BE2C (cell line): ENCODE measurements at regions not wholly inside any gene's neighbourhood (a gene's known extent, or its start where the extent isn't known, plus 50 kb on each side); places are given as distances from the start of the nearest gene placed in this dataset.

Experiments used
- DNase-seq: peaks from one replicate; pipeline ENCODE4 v3.0.0-alpha.2; 2020
- H3K27me3 ChIP-seq: fragments of 250-450 bp; sonication (Bioruptor Pico); 2 replicates; pipeline ENCODE4 v1.5.1; 2020; ENCODE audit warnings: mild to moderate bottlenecking
- H3K36me3 ChIP-seq: fragments of 250-450 bp; sonication (Bioruptor Pico); 2 replicates; pipeline ENCODE4 v1.5.1; 2020; ENCODE audit warnings: mild to moderate bottlenecking
- H3K4me1 ChIP-seq: fragments of 250-450 bp; sonication (Bioruptor Pico); 2 replicates; pipeline ENCODE4 v1.5.1; 2020
- H3K4me3 ChIP-seq: 2 replicates; pipeline ENCODE4 v1.5.1; 2011; ENCODE audit warnings: low read depth, low read length
- H3K9me3 ChIP-seq: fragments of 250-450 bp; sonication (Bioruptor Pico); 2 replicates; pipeline ENCODE4 v1.5.1; 2020
- CTCF ChIP-seq: IDR thresholded peaks from 2 replicates; pipeline ENCODE4 v1.5.1; 2012; ENCODE audit warnings: mild to moderate bottlenecking, low read depth, low read length

- H3K4me3 ChIP-seq: no peak overlapping the region
- no peak for TF ChIP-seq CTCF
- H3K27me3 ChIP-seq: no peaks in the 10 kb centered on the region
- H3K36me3 ChIP-seq: no peaks in the 10 kb centered on the region
- no peaks in the 10 kb centered on the region for H3K4me1 ChIP-seq
- DNase-seq: no peak
- no peaks in the 10 kb centered on the region for H3K9me3 ChIP-seq
Observed at GRCh38 chr2:104045071-104045470, 808.8 kb upstream of the POU3F3 start.

DNA sequence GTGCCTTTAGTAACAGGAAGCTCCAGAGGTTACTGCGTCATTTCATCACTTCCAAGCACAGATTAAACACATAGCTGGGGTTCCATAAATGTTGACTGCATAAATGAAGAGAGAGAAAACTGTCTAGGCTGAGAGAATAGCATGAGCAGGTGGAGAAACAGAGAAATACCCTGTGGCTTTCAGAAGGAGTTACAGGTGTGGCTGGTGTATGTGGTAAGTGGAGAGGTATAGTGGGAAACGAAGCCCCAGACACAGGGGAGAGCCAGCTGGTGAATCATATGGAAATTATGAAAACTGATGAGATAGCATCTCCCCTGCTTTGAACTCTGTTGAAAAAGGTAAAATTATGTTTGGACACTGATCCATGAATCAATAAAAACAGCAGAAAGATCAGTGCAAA lies 807.4 kb upstream of the POU3F3 start:
- TF ChIP-seq CTCF: no peak
- Histone ChIP-seq H3K36me3 (no peaks in the 10 kb centered on the region), H3K4me1 (no peaks in the 10 kb centered on the region), H3K9me3 (no peaks in the 10 kb centered on the region), H3K4me3 (no peak overlapping the region), H3K27me3 (no peaks in the 10 kb centered on the region)
- DNase-seq: no peak

DNA sequence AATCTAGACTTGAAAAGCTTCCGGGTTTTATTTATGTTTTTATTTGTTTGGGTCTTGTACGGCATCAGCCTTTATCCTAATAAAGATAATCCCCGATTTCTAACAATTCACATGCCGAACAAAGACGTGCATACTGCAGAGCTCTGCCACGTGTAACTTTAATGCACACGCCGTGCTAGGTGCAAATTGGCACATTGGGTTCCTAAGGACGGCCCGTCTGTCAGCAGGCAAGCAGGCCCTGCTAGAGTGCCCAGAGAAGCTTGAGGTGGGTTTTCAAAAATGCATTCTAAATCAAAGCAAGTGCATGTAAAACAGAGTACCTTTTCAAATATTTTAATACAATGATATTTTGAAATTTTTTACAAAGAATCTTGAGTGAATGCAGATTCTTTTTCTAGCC lies 806.4 kb upstream of the POU3F3 start:
- no peak for DNase-seq
- Histone ChIP-seq H3K4me3 (no peak overlapping the region), H3K9me3 (no peaks in the 10 kb centered on the region), H3K27me3 (no peaks in the 10 kb centered on the region), H3K4me1 (no peaks in the 10 kb centered on the region), H3K36me3 (no peaks in the 10 kb centered on the region)
- TF ChIP-seq CTCF: no peak

GRCh38 chr2:104049438-104049837 lies 804.5 kb upstream of the POU3F3 start:
- Histone ChIP-seq H3K4me3 (no peak overlapping the region), H3K4me1 (no peaks in the 10 kb centered on the region), H3K36me3 (no peaks in the 10 kb centered on the region), H3K27me3 (no peaks in the 10 kb centered on the region), H3K9me3 (no peaks in the 10 kb centered on the region)
- no peak for TF ChIP-seq CTCF
- DNase-seq: no peak

DNA sequence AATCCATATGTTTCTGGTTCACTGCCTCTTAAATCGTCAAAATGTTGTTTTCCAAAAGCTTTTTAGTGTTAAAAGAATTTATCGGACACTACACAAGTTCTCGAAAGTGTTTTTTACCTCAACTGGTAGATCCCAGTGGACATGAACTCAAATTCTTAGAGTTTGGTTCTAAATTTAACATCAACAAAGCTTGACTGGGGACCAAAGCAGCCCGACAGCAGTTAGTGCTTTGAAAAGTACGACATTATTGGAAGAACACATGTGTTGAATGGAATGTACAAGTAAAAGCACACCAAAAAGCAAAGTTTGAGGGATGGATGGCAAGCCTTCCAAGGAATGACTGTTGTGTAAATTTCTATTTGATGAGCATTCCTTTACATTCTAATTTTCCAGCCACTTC lies 803.9 kb upstream of the POU3F3 start:
- H3K27me3 ChIP-seq: no peaks in the 10 kb centered on the region
- H3K4me3 ChIP-seq: no peak overlapping the region
- no peaks in the 10 kb centered on the region for H3K9me3 ChIP-seq
- H3K4me1 ChIP-seq: no peaks in the 10 kb centered on the region
- no peak for TF ChIP-seq CTCF
- DNase-seq: no peak
- H3K36me3 ChIP-seq: no peaks in the 10 kb centered on the region

GRCh38 chr2:104050656-104051242 lies 803.2 kb upstream of the POU3F3 start:
- no peak for TF ChIP-seq CTCF
- no peak for DNase-seq

More at GRCh38 chr2:104050656-104051242, 803.2 kb upstream of the POU3F3 start:
- no peaks in the 10 kb centered on the region for H3K4me1 ChIP-seq
- H3K9me3 ChIP-seq: no peaks in the 10 kb centered on the region
- H3K36me3 ChIP-seq: no peaks in the 10 kb centered on the region
- no peak overlapping the region for H3K4me3 ChIP-seq
- H3K27me3 ChIP-seq: no peaks in the 10 kb centered on the region
